A673 (cell line): ENCODE measurements at regions not wholly inside any gene's neighbourhood (a gene's known extent, or its start where the extent isn't known, plus 50 kb on each side); places are given as distances from the start of the nearest gene placed in this dataset.

ENCODE experiments used
- BruUV-seq: library from RNA; stranded (reverse); fragments of 400-500 nt; replicated peaks from 2 replicates; lab custom pipeline; 2021; lab: Mats Ljungman, UMichigan
- CTCF ChIA-PET: fragments of 300-600 bp; sonication (Branson Sonifier 250); formaldehyde crosslinking; loops from one replicate; lab custom pipeline; 2022; ENCODE audit warnings: antibody characterized with exemption; lab: Charles Lee
- POLR2A ChIA-PET: fragments of 300-600 bp; sonication (Branson Sonifier 250); formaldehyde crosslinking; loops from one replicate; lab custom pipeline; 2022; ENCODE audit warnings: antibody characterized with exemption; ENCODE audit not compliant: low non-redundant PET; lab: Charles Lee
- DNase-seq: peaks from one replicate; pipeline ENCODE4 v3.0.0-alpha.2; 2015; ENCODE audit warnings: low spot score
- H3K27ac ChIP-seq: fragments of 200-600 bp; sonication (generic); 2 replicates; pipeline ENCODE4 v1.5.1; 2016; ENCODE audit warnings: mixed run types, low read depth, mild to moderate bottlenecking, mixed read lengths, antibody characterized with exemption, low read length; ENCODE audit not compliant: poor library complexity, severe bottlenecking
- H3K27me3 ChIP-seq: fragments of 200-600 bp; sonication (generic); replicated peaks from 2 replicates; pipeline ENCODE4 v1.6.1; 2017; ENCODE audit warnings: mixed run types, low read depth, mild to moderate bottlenecking, mixed read lengths, antibody characterized with exemption, low read length; ENCODE audit not compliant: insufficient read depth, poor library complexity
- H3K36me3 ChIP-seq: fragments of 200-600 bp; sonication (generic); 2 replicates; pipeline ENCODE4 v1.6.1; 2016; ENCODE audit warnings: mixed run types, mild to moderate bottlenecking, mixed read lengths, antibody characterized with exemption, low read length; ENCODE audit not compliant: insufficient read depth, poor library complexity, severe bottlenecking
- H3K4me1 ChIP-seq: fragments of 200-600 bp; sonication (generic); 2 replicates; pipeline ENCODE4 v1.6.1; 2017; ENCODE audit warnings: mixed run types, mild to moderate bottlenecking, mixed read lengths, antibody characterized with exemption, low read length; ENCODE audit not compliant: insufficient read depth, poor library complexity, severe bottlenecking
- H3K4me3 ChIP-seq: fragments of 200-600 bp; sonication (generic); 2 replicates; pipeline ENCODE4 v1.5.1; 2016; ENCODE audit warnings: low read depth, mixed run types, mild to moderate bottlenecking, mixed read lengths, low read length; ENCODE audit not compliant: poor library complexity, severe bottlenecking
- H3K9me3 ChIP-seq: fragments of 200-600 bp; sonication (generic); 2 replicates; pipeline ENCODE4 v1.6.1; 2016; ENCODE audit warnings: mixed run types, low read depth, mild to moderate bottlenecking, mixed read lengths, antibody characterized with exemption, low read length; ENCODE audit not compliant: poor library complexity, severe bottlenecking
- EZH2 ChIP-seq: fragments of 200-600 bp; sonication (generic); IDR thresholded peaks from 2 replicates; pipeline ENCODE4 v1.6.1; 2017; ENCODE audit warnings: borderline replicate concordance, low read depth, mild to moderate bottlenecking, mixed read lengths, antibody characterized with exemption, low read length; ENCODE audit not compliant: poor library complexity, severe bottlenecking
- intact Hi-C: fragments of 100-400 bp; cut with micrococcal nuclease; formaldehyde crosslinking; loops from one replicate; pipeline ENCODE4 v1.10.0; 2022; ENCODE audit not compliant: unreplicated experiment
- TF ChIP-seq, protein P1 (sequence below): fragments of 300-800, 200-600 bp; sonication (generic); conservative IDR thresholded peaks from 2 replicates; pipeline ENCODE4 v1.5.1; 2017; ENCODE audit warnings: low read depth, mild to moderate bottlenecking, antibody characterized with exemption, low read length, moderate library complexity, mixed read lengths

- intact Hi-C loops, result no loop called here
- BruUV-seq, result no TSS peak
- Histone ChIP-seq H3K36me3 (no peaks in the 10 kb centered on the region), H3K27ac (no peak overlapping the region), H3K9me3 (no peaks in the 10 kb centered on the region), H3K4me1 (no peaks in the 10 kb centered on the region), H3K27me3 (no peaks in the 10 kb centered on the region), H3K4me3 (no peak overlapping the region)
- CTCF ChIA-PET, result no interaction called here
- TF ChIP-seq EZH2, result no peak
- TF ChIP-seq, protein P1, sequence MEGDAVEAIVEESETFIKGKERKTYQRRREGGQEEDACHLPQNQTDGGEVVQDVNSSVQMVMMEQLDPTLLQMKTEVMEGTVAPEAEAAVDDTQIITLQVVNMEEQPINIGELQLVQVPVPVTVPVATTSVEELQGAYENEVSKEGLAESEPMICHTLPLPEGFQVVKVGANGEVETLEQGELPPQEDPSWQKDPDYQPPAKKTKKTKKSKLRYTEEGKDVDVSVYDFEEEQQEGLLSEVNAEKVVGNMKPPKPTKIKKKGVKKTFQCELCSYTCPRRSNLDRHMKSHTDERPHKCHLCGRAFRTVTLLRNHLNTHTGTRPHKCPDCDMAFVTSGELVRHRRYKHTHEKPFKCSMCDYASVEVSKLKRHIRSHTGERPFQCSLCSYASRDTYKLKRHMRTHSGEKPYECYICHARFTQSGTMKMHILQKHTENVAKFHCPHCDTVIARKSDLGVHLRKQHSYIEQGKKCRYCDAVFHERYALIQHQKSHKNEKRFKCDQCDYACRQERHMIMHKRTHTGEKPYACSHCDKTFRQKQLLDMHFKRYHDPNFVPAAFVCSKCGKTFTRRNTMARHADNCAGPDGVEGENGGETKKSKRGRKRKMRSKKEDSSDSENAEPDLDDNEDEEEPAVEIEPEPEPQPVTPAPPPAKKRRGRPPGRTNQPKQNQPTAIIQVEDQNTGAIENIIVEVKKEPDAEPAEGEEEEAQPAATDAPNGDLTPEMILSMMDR, result no peak
- DNase-seq, result no peak
- POLR2A ChIA-PET, result no interaction called here
Measured at GRCh38 chr3:135326851-135327250, 531.8 kb downstream of the EPHB1 start.

DNA sequence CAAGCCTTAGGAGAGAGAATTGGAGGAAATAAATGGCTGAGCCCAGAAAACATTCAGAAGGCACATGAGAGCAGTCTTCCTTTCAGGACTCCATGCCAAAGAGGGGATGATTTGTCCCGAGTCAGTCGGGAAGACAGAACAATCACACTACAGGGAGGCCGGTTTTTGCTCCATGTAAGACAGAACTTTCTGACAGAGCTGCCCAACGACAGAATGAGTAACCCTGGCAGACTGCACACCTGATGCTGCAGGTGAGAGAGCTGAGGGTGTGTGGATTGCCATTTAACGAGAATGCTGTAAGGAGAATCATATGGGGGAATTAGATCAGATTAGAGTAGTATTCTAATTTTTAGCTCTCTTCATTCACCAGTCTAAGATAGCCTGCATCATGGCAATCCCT lies 533.0 kb downstream of the EPHB1 start:
- H3K27me3 ChIP-seq, result no peaks in the 10 kb centered on the region
- no peaks in the 10 kb centered on the region for H3K36me3 ChIP-seq
- no peaks in the 10 kb centered on the region for H3K4me1 ChIP-seq
- no peak overlapping the region for H3K4me3 ChIP-seq
- BruUV-seq, result no TSS peak
- H3K27ac ChIP-seq, result no peak overlapping the region
- POLR2A ChIA-PET, result no interaction called here
- H3K9me3 ChIP-seq, result no peaks in the 10 kb centered on the region
- intact Hi-C loops, result no loop called here
- TF ChIP-seq EZH2, result no peak
- TF ChIP-seq, protein P1, result no peak
- DNase-seq, result no peak
- CTCF ChIA-PET, result no interaction called here

DNA sequence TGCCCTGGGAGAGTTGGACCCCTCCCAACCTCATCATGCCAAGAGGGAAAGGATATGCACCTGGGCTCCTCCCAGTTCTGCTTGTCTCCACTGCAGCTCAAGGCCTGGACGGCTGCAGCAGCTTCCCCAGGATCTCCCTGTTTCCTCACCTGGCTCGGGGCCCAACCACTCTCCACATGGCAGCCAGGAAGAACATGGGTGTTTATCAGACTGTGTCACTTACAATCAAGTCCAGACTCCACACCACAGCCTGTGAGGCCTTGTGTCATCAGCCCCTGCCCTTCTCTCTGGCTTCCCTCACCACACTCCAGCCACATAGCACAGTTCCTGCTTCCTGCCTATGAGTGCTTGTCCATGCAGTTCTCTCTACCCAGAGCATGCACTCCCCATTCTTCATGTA lies 534.4 kb downstream of the EPHB1 start:
- Histone ChIP-seq H3K36me3 (no peaks in the 10 kb centered on the region), H3K27ac (no peak overlapping the region), H3K4me3 (no peak overlapping the region), H3K4me1 (no peaks in the 10 kb centered on the region), H3K27me3 (no peaks in the 10 kb centered on the region), H3K9me3 (no peaks in the 10 kb centered on the region)
- intact Hi-C loops, result no loop called here
- TF ChIP-seq, protein P1, result no peak
- TF ChIP-seq EZH2, result no peak
- no peak for DNase-seq
- BruUV-seq, result no TSS peak
- ChIA-PET CTCF (no interaction called here), POLR2A (no interaction called here)
